ENCODE measurements at regions not wholly inside any gene's neighbourhood (a gene's known extent, or its start where the extent isn't known, plus 50 kb on each side); places are given as distances from the start of the nearest gene placed in this dataset.

GRCh38 chr17:14946481-14946880 lies 318.6 kb downstream of the PMP22 start:
- DNase-seq (ENCODE audit: low read depth) = no peak

- DNase-seq (ENCODE audit: low read depth) = no peak
Observed at GRCh38 chr17:14942526-14943190, 322.5 kb downstream of the PMP22 start.

GRCh38 chr17:14940938-14941265 lies 324.2 kb downstream of the PMP22 start:
- DNase-seq (ENCODE audit: low read depth) = no peak

DNA sequence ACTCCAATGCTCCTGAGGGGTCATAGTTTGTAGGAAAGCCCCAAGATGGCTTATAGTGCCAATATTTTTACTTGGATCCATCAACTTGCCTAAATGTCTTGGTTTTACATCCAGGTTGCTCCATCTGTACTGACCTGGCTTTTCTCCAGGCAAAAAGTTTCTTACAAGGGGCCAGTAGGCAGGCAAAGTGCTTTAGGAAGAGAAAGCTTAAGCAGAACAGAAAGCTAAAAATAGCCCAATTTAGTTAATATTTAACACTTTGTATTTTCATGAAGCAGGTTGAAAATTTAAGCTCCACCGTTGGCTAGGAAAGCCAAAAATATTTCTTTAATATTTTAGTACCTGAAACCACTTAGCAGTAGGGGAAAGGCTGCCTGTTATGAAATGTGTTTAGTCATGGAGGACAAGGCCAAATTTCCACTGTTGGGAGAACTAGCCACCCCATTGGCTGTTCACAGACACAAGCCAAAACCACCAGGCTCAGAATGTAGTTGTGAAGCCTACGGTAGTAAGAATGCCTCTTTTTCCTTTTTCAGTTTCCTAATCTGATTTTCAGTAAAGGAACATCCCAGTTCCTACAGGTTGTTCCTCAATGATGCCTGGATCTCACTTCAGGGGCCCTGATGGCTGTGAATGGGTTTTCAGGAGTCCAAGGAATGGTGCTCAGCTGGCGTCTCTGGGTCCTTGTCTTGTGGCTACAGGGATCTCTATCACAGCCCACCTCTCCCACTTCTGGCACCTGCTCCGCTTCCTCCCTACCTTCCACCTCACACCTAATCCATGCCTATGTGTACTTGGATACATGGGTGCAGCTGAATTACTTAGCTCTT lies 324.8 kb downstream of the PMP22 start:
- no peak for DNase-seq (ENCODE audit: low read depth)

DNA sequence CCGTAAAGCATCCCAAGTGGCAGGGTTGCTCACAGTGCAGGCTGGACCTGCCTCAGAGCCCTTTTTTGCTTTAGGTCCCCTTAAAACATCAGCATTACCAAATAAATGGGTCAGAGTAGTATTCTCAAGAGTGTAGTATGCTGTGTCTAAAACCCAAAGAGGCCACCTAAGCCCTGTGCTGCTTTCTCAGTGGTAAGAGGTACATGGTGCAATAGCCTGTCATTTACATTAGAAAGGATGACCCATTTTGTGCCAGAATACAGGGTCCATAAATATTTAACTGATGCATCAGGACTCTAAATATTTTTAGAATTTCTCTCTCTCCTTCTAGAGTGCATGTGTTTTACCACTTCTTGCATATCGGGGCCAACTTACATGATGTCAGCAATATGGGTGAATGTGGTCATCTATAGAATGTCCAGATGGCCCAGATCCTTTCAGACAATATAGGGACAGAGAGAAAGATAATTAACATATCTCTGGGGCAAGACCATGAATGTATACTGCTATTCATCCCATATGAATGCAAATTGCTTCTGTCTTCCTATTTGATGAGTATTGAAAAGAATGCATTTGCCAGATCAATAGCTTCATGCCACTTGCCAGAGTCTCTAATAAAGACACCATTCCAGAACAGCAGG lies 329.2 kb downstream of the PMP22 start:
- DNase-seq (ENCODE audit: low read depth) = no peak

- DNase-seq (ENCODE audit: low read depth) = no peak
Observed at GRCh38 chr17:14935139-14935841, 329.8 kb downstream of the PMP22 start.

- no peak for DNase-seq (ENCODE audit: low read depth)
Observed at GRCh38 chr17:14933676-14934075, 331.4 kb downstream of the PMP22 start.

DNA sequence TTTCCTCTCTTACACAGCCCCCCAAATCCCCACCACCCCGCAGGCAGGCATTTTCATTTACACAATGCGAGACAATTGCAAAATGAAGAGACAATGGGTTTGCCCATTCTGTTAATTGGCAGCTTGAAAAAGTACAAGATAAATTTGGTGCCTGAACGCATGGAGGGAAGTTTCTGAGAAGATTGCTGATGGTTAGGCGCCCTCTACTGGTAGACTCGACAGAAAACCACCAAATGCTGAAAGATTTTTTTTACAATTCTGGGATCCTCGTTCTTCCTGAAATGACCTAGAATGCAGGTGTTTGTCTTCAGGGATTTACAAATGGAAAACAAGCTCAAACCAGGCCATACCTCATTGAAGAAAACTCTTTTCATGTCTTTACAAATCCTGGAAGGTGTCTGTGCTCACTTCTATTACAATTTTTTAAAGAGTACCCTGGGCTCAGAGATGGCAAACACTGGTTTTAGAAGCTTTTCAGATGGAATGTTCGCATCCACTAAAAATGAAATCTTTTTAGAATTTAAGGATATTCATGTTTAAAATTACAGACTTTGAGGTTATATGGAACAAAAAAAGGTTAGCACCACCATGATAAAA lies 338.5 kb downstream of the PMP22 start:
- peak; percentile 46 for DNase-seq (ENCODE audit: low read depth)

GRCh38 chr17:14926073-14926472 lies 339.1 kb downstream of the PMP22 start:
- DNase-seq (ENCODE audit: low read depth) = no peak

GRCh38 chr17:14925498-14925897 lies 339.6 kb downstream of the PMP22 start:
- DNase-seq (ENCODE audit: low read depth) = no peak

DNA sequence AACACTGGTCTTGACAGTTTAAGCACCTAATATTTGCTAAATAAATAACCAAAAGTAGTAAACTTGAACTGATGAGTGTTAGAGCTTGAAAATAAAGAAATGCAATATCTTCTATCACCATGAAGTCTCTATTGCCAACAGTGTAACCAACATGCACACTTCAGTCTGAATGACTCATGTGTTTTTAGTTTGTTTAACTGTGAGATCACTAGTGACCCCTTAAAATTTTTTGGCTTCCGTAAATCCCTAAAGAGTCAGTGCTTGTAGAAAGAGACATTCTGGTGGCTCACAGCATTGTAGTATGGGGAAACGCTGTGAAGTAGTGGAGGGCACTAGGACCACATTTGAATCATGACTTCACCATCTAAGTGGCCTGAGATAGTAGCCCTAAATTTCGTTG lies 341.1 kb downstream of the PMP22 start:
- no peak for DNase-seq (ENCODE audit: low read depth)

- DNase-seq (ENCODE audit: low read depth) = no peak
Observed at GRCh38 chr17:14922411-14922810, 342.7 kb downstream of the PMP22 start.

DNA sequence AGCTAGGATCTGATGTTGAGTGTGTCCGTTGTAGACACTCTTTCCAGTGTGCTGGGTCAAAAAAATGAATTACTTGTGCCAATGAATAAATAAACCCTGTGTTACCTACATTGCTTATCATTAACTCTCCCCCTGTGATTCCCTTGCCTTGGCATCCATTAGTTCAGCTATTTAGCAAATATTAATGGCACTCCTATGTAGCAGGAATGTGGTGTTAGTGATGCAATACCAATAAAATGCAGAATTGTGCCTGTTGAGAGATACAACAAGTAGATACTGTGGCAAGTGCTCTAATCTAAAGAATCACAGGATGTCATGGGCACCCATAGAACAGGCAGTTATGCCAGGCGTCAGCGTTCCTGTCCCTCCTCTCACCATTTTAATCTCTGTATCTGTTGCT lies 343.2 kb downstream of the PMP22 start:
- no peak for DNase-seq (ENCODE audit: low read depth)

DNA sequence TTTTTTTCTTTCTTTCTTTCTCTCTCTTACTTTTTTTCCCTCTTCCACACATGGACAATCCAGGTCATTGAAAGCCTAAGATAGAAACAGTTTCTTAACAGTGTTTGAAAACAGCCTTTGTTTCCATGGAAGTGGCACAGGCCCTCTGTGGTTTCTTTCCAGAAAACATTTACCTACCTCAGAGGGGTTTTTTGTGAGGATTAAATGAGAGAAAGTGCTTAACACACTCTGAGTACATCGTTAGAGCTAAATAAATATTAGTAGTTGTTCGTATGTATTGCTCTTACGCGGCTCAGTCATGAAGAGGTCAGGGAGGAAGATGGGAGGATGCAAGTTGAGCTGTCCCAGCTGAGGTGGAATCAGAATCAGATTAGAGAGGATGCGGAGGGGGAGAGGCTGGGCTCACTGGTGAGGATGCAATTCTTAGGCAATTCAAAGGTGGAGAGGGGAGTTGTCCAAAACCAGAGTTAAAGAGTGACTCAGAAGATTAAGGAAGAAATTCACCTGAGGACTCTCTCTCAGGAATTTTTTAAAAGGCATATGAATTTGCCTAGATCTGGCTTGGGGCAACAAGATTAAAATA lies 345.4 kb downstream of the PMP22 start:
- no peak for DNase-seq (ENCODE audit: low read depth)

- no peak for DNase-seq (ENCODE audit: low read depth)
Observed at GRCh38 chr17:14919094-14919493, 346.0 kb downstream of the PMP22 start.

GRCh38 chr17:14918540-14918939 lies 346.6 kb downstream of the PMP22 start:
- DNase-seq (ENCODE audit: low read depth) = no peak

DNA sequence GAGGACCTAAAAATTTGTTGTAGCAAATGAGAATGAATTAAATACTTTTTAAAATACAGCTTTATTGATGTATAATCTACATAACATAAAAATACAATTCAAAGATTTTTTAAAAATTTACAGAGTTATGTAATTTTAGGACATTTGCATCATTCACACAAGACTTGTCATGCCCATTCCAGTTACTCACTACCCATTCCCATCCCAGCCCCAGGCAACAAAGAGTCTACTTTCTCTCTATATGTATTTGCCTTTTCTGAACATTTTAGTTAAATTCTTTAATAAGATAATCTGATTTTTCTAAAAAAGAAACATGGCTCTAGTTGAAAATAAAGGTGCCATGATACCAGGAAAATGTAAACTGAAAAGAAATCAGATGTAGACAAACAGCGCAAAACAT lies 354.2 kb downstream of the PMP22 start:
- DNase-seq (ENCODE audit: low read depth) = no peak

GRCh38 chr17:14904386-14904785 lies 360.7 kb downstream of the PMP22 start:
- no peak for DNase-seq (ENCODE audit: low read depth)

GRCh38 chr17:14903854-14904253 lies 361.3 kb downstream of the PMP22 start:
- no peak for DNase-seq (ENCODE audit: low read depth)

- DNase-seq (ENCODE audit: low read depth) = no peak
Observed at GRCh38 chr17:14902803-14903202, 362.3 kb downstream of the PMP22 start.

- DNase-seq (ENCODE audit: low read depth) = no peak
Observed at GRCh38 chr17:14902297-14902696, 362.8 kb downstream of the PMP22 start.

DNA sequence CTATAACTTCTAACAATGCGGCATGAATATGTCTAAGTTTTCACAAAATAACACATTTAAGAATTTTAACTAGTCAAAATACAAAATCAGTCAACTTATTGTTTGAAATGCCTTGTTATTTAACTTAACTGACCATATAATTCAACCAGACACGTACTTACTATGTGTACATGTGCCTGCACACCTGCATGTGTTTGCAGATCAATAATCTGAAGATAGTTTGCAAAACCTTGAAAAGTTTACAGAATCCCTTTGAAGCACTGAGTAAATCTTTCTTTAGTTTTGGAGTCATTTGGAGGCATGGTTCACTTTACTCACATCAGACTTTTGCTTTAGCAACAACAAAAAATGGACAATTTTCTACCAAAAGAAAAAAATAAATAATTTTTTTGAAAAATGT lies 363.8 kb downstream of the PMP22 start:
- DNase-seq (ENCODE audit: low read depth) = no peak
